Left lung (tissue), 4 donors: ENCODE measurements at regions not wholly inside any gene's neighbourhood (a gene's known extent, or its start where the extent isn't known, plus 50 kb on each side); places are given as distances from the start of the nearest gene placed in this dataset.

Source experiments
- ATAC-seq: fragments of 200-7000 bp; cut with Tn5 transposase; one replicate; pipeline ENCODE4 v1.9.1; 2020; ENCODE audit warnings: moderate library complexity
- DNase-seq, 4 donors: peaks; one replicate each; pipeline ENCODE4 v3.0.0-alpha.2; 2013 to 2020
- H3K27ac ChIP-seq, 2 donors: fragments of 200-600 bp; sonication (generic) in 1 of 2; one replicate each; pipeline versions ENCODE4 v1.5.0 to v1.8.0; 2020 to 2021
- H3K27me3 ChIP-seq, 2 donors: fragments of 200-600 bp; sonication (generic) in 1 of 2; one replicate each; pipeline versions ENCODE4 v1.5.0 to v1.8.0; 2020 to 2021
- H3K36me3 ChIP-seq, 2 donors: fragments of 200-600 bp; sonication (generic) in 1 of 2; one replicate each; pipeline versions ENCODE4 v1.5.0 to v1.8.0; 2020 to 2021
- H3K4me1 ChIP-seq, 2 donors: fragments of 200-600 bp; one replicate each; pipeline ENCODE4 v1.8.0; 2021
- H3K4me3 ChIP-seq, 2 donors: fragments of 200-600 bp; sonication (generic) in 1 of 2; one replicate each; pipeline versions ENCODE4 v1.5.0 to v1.8.0; 2020 to 2021; ENCODE audit warnings: mild to moderate bottlenecking in 1 of 2
- H3K9me3 ChIP-seq, 2 donors: fragments of 200-600 bp; sonication (generic) in 1 of 2; one replicate each; pipeline versions ENCODE4 v1.5.0 to v1.8.0; 2020 to 2021
- intact Hi-C, 2 donors: fragments of 100-400 bp; cut with DNase I; formaldehyde crosslinking; loops; one replicate each; pipeline versions ENCODE4 v1.11.2 to v1.14.2; 2022
- TF ChIP-seq, protein P1 (sequence below), 2 donors: fragments of 200-600 bp; sonication (generic) in 1 of 2; IDR thresholded peaks; one replicate each; pipeline versions ENCODE4 v1.5.0 to v1.8.0; 2021; ENCODE audit warnings: antibody characterized with exemption in 2 of 2
- donor health status: DM: no; HTN: yes; CAD: no.
- donor health status: DM: no; HTN: no; CAD: no.

DNA sequence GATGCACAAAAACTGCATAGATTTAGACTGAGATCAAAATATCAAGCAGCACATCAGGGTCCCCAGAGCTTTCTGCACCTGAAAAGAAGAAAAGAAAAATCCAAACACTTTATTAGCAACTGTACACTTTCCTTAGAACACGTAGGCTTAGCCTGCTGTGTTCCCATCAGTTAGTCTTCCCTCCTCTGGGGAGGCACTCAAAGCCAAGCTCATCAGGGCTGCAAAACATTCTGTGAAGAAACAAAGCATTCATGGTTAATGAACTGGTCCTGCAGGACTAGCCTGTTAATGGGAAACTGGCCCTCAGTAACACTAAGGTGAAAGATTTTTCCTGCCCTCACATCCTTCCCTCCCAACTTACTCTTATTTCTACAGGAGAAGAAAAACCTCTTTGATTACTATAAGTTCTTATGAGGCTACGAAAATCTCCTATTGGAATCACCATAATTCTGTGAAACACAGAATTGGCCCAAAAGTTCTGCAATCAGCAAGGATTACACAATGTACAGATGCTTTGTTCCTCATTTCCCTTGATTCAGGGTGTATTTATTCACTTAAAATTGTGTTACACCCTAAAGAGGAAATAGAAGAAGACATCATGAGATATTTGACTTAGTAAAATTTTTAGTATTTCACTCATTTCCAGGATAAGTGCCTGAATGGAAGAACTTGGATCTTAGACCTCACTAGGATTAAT, 901.0 kb upstream of the MAP3K7 start:
- Histone ChIP-seq H3K27ac (no peak overlapping the region), H3K27me3 (no peaks in the 10 kb centered on the region), H3K9me3 (no peaks in the 10 kb centered on the region), H3K4me3 (no peak overlapping the region), H3K4me1 (no peaks in the 10 kb centered on the region), H3K36me3 (no peaks in the 10 kb centered on the region)
- TF ChIP-seq, protein P1, sequence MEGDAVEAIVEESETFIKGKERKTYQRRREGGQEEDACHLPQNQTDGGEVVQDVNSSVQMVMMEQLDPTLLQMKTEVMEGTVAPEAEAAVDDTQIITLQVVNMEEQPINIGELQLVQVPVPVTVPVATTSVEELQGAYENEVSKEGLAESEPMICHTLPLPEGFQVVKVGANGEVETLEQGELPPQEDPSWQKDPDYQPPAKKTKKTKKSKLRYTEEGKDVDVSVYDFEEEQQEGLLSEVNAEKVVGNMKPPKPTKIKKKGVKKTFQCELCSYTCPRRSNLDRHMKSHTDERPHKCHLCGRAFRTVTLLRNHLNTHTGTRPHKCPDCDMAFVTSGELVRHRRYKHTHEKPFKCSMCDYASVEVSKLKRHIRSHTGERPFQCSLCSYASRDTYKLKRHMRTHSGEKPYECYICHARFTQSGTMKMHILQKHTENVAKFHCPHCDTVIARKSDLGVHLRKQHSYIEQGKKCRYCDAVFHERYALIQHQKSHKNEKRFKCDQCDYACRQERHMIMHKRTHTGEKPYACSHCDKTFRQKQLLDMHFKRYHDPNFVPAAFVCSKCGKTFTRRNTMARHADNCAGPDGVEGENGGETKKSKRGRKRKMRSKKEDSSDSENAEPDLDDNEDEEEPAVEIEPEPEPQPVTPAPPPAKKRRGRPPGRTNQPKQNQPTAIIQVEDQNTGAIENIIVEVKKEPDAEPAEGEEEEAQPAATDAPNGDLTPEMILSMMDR (IDR thresholded peaks at IDR 0.05), result no peak
- no peak for DNase-seq
- ATAC-seq, result no peak
- intact Hi-C loops, result no loop called here

DNA sequence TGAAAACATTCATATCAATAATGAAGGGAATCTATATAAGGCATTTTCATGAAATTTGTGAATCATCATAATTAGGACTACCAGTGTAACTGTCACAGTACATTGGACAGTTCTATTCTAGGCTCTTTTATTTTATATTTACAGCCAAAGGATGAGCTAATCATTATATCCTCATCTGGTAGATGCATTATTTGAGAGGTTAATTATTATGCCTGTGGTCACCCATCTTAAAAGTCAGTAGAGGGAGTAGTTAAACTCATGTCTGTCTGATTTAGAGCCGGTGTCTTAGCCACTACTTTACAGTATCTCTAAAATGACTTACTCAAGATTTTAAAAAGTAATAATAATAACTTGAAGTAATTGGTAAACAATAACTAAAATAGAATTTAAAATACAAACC, 899.3 kb upstream of the MAP3K7 start:
- H3K27ac ChIP-seq, result no peak overlapping the region
- no peaks in the 10 kb centered on the region for H3K36me3 ChIP-seq
- intact Hi-C loops, result no loop called here
- TF ChIP-seq, protein P1 (IDR thresholded peaks at IDR 0.05), result no peak
- no peak for ATAC-seq
- H3K27me3 ChIP-seq, result no peaks in the 10 kb centered on the region
- no peaks in the 10 kb centered on the region for H3K4me1 ChIP-seq
- H3K9me3 ChIP-seq, result no peaks in the 10 kb centered on the region
- no peak overlapping the region for H3K4me3 ChIP-seq
- DNase-seq, result no peak

DNA sequence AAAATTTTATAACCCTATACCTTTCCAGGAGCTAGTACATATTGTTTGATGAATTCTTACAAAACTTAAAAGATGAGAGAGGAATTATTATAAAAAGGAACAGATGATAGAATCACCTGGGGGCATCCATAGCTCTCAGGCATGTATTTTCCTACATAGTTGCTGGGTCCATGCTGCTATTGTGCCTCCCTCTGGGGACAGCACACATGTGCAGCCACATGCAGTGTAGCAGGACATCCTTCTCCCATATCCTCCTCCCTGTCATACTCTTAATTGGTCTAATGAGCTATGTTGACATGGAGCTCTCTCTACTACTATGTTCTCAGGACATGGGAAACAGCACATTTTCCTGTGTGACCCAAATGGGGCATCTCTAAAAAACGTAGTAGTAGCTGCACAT, 898.2 kb upstream of the MAP3K7 start:
- intact Hi-C loops, result no loop called here
- no peak for ATAC-seq

DNA sequence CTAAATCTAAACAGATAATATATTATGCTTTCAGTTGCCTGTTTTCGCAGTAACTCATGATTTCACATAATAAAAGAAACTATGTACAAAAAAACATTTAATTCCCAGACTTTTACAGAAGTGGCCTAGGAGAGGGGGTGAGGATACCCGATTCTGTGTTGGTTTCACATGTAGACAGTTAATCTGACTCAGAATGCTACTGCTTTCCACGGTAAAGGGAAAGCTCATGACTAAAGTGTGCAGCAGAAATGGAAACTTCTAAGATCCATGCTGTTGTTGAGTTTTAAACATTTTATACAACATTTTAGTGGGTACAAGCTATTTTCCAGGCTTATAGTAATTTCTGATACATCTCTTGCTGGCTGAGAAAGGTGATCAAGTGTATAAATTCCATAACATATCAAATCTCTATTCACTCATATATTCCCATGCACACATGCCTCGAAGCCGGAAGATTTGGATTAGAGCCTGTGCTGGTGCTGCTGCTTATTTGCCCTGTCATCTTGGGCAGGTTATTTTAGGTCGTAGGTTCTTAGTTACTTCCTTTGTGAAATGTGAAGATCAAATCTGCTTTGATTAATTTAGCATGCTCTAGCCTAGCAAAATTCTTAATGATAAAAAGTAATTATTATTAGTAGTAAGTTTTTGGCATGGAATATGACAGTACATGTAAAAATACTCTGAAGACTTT, 896.7 kb upstream of the MAP3K7 start:
- TF ChIP-seq, protein P1 (IDR thresholded peaks at IDR 0.05), result no peak
- ATAC-seq (no peak), DNase-seq (no peak)
- H3K27ac ChIP-seq, result no peak overlapping the region
- H3K36me3 ChIP-seq, result no peaks in the 10 kb centered on the region
- no peaks in the 10 kb centered on the region for H3K27me3 ChIP-seq
- intact Hi-C loops, result no loop called here
- H3K9me3 ChIP-seq, result no peaks in the 10 kb centered on the region
- no peaks in the 10 kb centered on the region for H3K4me1 ChIP-seq
- H3K4me3 ChIP-seq, result no peak overlapping the region

More for the DNA sequence above, 898.2 kb upstream of the MAP3K7 start:
- H3K27me3 ChIP-seq, result no peaks in the 10 kb centered on the region
- no peak overlapping the region for H3K4me3 ChIP-seq
- H3K9me3 ChIP-seq, result no peaks in the 10 kb centered on the region
- H3K36me3 ChIP-seq, result no peaks in the 10 kb centered on the region
- H3K4me1 ChIP-seq, result no peaks in the 10 kb centered on the region
- H3K27ac ChIP-seq, result no peak overlapping the region
- no peak for DNase-seq
- TF ChIP-seq, protein P1 (IDR thresholded peaks at IDR 0.05), result no peak

DNA sequence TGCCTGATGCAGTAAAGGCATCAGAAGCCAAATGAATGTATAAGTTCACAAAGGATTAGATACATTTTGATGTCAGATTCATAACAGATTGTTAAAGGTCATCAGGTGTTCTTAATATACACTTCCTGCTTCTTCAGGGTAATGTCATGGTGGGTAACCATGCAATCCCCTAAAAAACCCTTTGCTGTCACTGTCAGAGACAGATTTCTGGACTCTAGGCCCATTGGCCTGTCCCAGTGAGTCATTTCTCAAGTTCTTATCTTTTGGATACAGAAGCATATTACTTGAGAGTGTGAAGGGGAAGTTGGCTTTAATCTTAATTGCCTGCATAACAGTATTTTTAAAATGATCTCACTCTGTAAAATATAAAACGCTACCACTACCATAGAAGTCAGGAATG, 895.6 kb upstream of the MAP3K7 start:
- Histone ChIP-seq H3K9me3 (no peaks in the 10 kb centered on the region), H3K27me3 (no peaks in the 10 kb centered on the region), H3K36me3 (no peaks in the 10 kb centered on the region), H3K27ac (no peak overlapping the region), H3K4me1 (no peaks in the 10 kb centered on the region), H3K4me3 (no peak overlapping the region)
- ATAC-seq (no peak), DNase-seq (no peak)
- intact Hi-C loops, result no loop called here
- TF ChIP-seq, protein P1 (IDR thresholded peaks at IDR 0.05), result no peak
